ENCODE measurements at regions not wholly inside any gene's neighbourhood (a gene's known extent, or its start where the extent isn't known, plus 50 kb on each side); places are given as distances from the start of the nearest gene placed in this dataset.
A peak's percentile ranks its signal among the peaks of the same experiment; 100 is the strongest.

DNA sequence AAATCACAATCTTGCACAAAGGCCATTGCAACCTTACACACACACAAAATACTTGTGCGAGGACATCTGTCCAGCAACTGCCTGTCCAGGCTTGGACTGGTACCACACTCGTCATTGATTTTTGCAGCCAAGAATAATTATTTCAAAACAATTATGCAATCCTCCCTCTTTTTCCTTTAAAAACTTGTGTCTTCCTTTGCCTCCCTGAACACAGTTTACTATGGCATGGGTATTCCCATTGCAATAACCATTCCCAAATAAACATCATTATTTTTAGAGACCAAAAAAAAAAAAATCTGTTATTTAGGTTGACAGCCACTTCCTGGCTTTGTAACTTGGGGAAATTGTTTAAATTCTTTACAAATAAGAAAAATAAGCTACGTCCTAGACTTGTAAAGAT lies 54.0 kb downstream of the C11orf91 start:
- DNase-seq (ENCODE audit: low spot score), result no peak

DNA sequence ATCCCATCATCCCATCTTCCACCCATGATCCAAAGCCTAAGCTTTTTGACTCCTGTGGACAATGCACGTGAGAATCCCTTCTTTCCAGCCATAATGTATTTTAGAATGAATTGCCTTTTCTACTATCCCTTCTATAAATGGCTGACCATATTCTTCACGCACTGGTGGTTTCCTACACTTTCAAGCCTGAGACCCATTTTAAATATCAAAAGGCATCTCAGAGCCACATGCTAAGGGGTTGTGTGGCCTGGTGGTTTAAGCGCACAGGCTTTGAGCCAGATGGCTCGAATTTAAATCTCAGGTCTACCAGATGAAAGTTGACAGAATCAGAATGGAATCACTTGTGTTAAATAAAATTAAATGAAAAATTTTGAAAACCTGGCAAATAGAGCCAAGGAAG lies 54.5 kb downstream of the C11orf91 start:
- DNase-seq (ENCODE audit: low spot score), result no peak

- no peak for DNase-seq (ENCODE audit: low spot score)
Measured at GRCh38 chr11:33645686-33646085, 54.9 kb downstream of the C11orf91 start.

GRCh38 chr11:33643167-33643824 lies 57.3 kb downstream of the C11orf91 start:
- DNase-seq (ENCODE audit: low spot score), result no peak

DNA sequence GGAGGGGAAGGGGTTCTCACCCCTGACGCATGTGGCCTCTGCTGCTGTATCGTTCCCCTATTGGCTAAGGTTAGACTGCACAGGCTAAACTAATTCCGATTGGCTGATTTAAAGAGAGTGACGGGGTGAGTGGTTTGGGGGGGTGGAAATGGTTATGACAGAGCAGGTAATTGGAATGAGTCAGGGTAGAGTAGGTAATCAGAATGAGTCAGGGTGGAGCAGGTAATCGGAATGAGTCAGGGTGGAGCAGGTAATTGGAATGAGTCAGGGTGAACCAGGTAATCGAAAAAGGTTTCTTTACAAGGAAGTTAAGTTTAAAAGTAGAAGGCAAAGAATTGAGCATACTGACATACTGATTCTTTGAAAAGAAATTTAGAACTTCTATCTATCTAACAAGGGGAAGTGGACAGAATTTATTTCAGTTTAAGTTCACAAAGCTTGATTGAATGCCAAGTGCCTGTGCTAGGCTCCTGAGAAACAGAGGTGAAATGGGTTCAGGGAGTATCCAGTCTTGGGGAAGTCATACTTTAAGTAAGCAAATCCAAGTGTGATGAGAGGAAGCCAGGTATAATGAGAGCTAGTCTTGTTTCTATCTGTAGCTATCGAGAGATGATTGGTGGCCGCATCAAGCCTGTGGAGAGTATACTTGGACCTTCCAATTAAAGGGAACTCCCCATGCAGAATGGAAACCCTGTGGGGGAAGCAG lies 58.0 kb downstream of the C11orf91 start:
- peak; percentile 9 for DNase-seq (ENCODE audit: low spot score)

DNA sequence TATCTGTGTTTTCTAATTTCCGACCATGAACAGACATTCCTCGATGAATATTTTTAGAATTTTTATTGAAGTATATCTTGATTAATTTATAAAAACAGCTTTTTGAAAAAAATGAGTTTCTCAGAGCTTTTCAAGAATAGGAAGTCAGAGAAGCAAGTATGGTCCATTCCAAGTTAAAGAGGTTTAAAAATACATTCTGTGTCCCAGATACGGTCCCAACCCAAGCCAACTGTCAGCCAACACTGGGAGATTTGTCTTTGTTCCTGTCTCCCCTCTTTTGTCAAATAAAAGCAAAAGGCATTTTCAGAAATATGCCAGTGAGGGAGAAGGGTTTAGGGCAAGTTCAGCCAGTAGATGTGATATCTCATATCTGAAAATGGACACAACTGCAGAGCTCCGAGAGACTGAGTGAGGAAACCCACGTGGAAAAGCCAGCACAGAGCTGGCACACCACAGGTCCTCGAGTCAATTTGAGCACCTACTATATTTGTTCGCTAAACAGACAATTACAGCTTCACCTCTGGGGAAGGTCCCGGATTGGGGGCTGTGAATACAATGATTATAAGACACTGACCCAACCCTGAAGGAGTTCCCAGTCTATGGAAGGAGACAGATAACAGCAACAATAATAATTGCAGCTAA lies 59.8 kb downstream of the C11orf91 start:
- DNase-seq (ENCODE audit: low spot score), result no peak

- no peak for DNase-seq (ENCODE audit: low spot score)
Measured at GRCh38 chr11:33638608-33639007, 62.0 kb downstream of the C11orf91 start.

- DNase-seq (ENCODE audit: low spot score), result no peak
Measured at GRCh38 chr11:33636104-33636503, 64.5 kb downstream of the C11orf91 start.

DNA sequence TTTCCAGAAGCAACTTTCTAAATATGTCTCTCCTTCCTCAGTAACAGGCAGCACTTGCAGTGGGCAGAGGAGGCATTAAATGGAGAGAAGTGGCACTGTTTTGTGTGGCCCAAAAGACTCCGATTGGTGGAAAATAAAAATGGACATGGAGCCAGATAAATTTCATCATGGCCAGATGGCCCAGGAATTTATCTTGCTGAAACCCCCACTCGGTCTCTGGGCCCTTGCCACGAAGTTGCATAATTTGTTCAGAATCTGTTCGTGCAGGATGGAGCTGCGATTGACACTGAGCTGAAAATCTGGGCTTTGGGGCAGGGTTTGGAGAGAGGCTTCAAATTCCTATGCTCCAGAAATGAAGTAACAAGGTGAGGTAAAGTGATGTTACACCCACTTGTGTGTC lies 65.5 kb downstream of the C11orf91 start:
- DNase-seq (ENCODE audit: low spot score), result no peak

GRCh38 chr11:33634291-33634834 lies 66.3 kb downstream of the C11orf91 start:
- DNase-seq (ENCODE audit: low spot score), result no peak

GRCh38 chr11:33633251-33634003 lies 67.2 kb downstream of the C11orf91 start:
- no peak for DNase-seq (ENCODE audit: low spot score)

GRCh38 chr11:33631749-33632091 lies 68.9 kb downstream of the C11orf91 start:
- no peak for DNase-seq (ENCODE audit: low spot score)

- DNase-seq (ENCODE audit: low spot score), result no peak
Measured at GRCh38 chr11:33630936-33631748, 69.5 kb downstream of the C11orf91 start.

DNA sequence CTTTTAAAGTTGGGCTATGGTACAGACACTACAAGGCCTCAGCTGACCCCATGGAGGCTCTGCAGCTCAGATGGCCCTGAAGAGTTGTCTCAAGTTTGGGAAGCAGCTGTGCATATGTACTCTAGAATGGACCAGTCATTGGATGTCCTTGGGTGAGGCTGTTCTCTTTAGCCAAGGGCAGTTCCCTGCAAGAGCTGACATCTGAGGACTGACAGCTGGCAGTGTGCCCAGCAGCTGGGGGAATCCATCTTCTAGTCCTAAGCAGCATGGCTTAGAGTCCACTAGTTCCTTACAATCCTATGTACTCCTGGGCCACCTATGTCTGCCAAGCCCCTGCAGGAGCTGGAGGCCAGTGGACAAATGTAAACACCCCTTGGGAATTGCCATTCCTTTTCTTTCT lies 76.5 kb downstream of the C11orf91 start:
- DNase-seq (ENCODE audit: low spot score), result no peak

- no peak for DNase-seq (ENCODE audit: low spot score)
Measured at GRCh38 chr11:33622806-33623205, 77.8 kb downstream of the C11orf91 start.

GRCh38 chr11:33622186-33622585 lies 78.4 kb downstream of the C11orf91 start:
- DNase-seq (ENCODE audit: low spot score), result no peak

GRCh38 chr11:33620423-33621171 lies 80.0 kb downstream of the C11orf91 start:
- no peak for DNase-seq (ENCODE audit: low spot score)

DNA sequence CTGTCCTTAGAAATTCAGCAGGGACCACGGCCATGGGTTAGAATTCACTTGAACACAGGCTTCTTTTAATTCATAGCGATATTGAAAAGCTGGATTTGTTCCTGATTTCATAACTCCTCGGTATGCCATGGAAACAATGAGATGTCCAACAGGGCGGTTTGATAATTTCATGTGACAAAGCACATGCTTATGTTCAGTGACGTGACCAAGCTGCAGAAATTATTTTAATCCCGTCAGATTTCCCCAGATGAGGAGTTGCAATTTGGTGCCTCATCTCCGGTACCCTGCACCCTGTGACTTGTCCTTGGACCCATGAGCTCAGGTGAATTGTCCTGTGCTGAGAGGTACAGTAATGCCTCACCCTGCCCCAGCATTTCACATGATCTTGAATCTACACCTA lies 81.7 kb downstream of the C11orf91 start:
- no peak for DNase-seq (ENCODE audit: low spot score)

DNA sequence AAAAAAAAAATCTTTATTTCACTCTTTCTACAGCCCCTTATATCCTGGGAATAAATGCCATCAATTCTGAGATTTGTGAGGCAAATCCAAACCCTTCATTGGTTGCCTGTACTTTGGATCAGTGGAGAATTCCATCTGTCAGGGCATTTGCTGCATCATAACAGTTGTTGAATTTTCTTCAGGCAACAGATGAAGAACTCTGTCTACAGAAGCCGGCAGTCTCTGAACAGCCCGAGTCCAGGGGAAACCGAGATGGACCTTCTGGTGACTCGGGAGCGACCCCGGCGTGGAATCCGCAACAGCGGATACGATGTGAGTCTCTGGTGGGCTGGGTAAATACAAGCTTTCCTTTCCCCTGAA lies 82.3 kb downstream of the C11orf91 start:
- no peak for DNase-seq (ENCODE audit: low spot score)

DNA sequence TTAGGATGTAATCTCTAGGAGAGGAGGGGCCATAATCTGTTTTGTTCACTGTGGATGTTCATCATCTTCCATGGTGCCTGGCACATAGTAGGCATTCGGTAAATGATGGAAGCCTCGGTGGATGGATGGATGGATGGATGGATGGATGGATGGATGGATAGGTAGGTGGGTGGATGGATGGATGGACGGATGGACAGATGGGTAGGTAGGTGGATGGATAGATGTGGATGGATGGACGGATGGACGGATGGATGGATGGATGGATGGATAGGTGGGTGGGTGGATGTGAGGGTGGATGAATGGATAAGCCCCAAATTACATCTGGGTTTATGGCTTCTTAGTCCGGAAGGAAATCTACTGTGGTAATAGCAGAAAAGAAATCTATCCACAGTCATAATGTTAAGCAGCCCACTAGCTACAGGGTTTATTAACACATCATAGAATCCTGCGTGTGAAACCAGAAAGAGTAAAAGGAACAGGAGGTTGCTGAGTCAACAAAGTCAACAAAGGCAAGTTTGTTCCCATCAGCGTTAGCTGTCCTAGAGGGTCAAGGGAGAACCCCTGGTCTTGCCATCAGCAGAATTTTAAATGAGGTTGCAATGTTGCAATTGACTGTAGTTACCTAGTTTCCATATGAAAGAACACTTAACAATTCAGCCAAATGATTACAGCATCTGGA lies 82.8 kb downstream of the C11orf91 start:
- DNase-seq (ENCODE audit: low spot score), result no peak
